ENCODE measurements at regions not wholly inside any gene's neighbourhood (a gene's known extent, or its start where the extent isn't known, plus 50 kb on each side); places are given as distances from the start of the nearest gene placed in this dataset.

DNA sequence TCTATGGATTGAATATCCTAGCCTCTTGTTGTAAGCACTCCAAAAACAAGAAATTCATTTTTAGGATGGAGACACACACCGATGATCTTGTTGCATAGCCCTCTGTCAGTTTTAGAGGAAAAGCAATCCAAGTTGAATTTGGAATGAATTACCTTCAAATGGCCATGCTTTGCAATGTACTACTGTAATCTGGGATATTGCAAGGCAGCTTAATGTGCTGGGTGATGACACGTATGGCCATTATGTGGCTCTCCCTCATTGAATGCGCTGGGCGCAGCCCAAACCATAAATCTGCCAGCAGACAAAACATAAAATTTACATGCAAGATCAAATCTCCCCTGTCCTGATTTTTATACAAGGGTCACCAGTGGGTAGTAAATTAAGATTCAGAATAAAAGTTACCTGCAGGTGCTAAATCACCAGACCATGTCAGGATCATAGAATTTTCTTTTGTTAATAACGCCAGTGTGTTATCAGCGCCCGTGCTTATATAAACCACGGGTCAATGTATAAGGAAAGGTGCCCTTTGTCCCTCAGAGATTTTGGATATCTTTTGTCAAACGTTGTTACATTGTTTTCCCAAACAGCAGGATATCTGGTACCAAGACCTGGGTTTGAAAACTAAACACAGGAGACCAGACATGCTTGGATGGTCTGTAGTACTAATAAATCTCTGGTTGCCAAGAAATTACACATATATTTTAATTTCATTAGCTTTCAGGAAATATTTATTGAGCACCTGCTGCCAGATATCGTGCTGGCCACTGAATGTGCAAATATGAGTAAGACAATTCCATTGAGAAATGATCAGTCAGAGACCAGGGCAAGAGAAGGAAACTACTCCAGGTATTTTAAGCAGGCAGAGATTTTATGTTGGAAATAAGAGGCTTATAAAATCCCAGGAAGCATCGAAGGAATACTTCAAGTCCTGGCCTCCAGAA is 237.1 kb downstream of the EBLN2 start:
- DNase-seq: no peak

DNA sequence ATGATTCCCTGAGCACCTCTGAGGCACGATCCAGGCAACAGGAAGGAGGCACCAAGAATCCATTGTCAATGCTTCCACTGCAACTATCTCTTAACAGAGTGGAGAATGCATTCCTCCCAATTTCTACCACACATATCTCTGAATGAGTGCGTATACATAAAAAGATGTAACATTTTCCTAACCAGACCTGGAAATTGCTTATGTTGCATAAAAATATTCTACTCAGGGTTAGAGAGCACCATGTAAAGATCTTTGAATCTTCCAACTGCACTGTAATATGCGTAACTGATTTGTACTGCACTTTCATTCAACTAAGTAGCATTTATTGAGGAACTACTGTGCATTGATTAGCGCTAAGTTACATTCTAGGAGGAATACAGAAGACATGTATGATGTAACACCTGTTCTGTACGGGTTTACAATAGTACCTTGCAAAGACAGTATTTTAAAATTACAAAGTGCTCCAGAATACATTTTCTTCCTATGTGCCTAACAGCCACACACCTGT is 237.8 kb downstream of the EBLN2 start:
- no peak for DNase-seq

DNA sequence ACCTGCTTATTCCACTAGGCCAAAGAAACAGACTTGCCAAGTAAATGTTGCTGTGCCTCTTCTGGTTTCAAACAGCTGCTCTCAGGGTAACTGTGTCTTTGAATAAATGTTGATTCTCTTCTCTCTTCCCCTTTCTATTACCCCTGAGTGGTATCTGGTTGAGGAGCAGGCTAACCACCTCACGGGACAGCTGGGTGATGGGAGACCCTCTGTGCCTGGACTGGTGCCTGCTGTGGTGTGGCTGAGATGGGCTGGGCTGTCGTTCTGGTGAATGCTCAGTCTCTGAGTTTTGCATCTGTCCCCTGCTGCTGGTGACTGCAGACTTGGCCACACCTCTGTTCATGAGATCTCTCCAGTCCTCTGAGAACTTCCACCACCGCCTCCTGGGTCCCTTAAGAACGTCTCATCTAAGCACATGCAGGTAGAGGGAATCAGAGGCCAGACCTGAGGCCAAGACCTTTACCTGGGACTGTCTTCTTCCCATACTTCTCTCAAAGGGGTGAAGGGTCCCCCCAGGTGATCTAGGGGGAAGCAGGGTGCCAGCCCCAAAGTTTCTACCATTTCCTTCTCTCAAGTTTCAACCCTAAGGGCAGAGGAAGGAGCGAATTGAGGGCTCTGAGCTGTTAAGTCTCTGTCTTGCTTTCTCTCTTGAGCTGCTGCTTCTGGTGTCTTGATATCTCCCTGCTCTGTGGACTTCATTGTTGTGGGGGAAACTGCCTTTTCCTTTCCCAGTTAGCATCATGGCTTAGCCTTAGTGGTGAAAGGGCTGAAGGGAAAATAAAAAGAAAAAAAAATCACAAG is 252.9 kb downstream of the EBLN2 start:
- no peak for DNase-seq

DNA sequence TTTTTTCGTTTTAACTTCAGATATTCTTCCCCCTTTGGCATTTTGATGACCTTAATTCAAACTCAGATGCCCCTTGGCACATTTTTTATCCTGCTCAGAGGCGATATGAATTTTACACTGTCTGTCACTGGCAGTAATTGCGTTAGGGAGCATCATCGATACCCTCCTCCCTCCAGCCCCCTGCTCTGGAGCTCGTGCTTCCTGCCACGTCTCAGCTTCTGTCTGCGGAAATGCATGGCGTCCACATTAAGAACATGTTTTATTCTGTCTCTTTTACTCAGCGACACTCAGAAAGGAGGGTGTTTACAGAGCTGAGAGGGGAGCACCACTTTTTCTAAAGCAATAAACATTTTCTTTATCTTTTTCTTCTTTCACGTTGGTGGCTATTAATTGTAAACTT is 254.2 kb downstream of the EBLN2 start:
- DNase-seq: no peak

DNA sequence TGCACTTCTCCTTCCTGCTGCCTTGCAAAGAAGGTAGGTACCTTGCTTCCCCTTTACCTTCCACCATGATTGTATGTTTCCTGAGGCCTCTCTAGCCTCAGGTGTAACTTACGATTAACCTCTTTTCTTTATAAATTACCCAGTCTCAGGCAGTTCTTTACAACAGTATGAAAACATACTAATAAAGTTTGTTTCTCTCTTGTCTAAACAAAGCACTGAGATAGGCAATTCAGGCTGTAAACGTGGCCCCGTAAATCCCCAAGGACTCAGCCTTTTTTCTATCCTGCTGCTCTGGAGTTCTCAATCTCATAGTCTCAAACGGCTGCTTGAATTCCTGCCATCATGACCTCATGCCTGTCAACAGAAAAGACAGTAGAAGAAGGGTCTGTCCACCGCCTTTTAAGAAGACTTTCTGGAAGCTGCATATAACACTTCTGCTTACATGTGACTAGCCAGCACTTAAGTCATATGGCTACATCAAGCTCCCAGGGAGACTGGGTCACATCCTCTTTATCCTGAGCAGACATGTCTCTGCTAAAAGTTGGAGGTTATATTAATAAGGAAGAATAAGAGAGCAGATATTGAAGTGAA is 257.8 kb downstream of the EBLN2 start:
- DNase-seq: no peak

DNA sequence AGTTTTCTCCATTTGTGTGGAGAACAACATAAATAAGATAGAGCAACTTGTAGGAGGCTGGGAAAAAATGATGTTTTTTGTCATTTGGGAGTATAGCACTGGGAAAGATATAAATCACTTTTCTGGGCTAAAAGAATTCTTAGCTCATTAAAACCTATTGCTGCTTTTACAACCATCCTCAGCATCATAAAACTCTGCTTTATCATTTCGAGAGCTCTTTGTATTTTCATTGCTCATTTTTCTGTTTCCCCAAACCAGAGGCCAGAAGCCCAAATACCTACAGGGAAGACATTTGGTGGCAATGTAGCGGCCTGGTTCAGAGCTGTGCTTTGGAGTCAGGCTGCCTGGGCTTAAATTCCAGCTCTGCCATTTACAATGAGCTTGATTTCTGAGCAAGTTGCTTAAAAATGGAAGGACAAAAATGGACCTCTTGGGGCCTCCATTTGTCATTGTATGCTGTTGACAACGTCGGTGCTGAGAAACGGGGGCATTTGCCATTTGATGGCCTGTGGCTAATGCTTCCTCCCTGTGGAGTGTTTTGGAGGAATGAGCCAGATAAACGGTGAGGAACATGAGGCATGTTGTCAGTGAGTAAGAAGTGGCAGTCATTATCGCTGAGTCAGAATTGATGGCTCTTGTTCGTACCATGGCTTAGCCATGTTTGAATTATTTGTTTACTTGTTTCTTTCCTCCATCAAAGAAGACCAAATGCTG is 260.0 kb downstream of the EBLN2 start:
- no peak for DNase-seq

DNA sequence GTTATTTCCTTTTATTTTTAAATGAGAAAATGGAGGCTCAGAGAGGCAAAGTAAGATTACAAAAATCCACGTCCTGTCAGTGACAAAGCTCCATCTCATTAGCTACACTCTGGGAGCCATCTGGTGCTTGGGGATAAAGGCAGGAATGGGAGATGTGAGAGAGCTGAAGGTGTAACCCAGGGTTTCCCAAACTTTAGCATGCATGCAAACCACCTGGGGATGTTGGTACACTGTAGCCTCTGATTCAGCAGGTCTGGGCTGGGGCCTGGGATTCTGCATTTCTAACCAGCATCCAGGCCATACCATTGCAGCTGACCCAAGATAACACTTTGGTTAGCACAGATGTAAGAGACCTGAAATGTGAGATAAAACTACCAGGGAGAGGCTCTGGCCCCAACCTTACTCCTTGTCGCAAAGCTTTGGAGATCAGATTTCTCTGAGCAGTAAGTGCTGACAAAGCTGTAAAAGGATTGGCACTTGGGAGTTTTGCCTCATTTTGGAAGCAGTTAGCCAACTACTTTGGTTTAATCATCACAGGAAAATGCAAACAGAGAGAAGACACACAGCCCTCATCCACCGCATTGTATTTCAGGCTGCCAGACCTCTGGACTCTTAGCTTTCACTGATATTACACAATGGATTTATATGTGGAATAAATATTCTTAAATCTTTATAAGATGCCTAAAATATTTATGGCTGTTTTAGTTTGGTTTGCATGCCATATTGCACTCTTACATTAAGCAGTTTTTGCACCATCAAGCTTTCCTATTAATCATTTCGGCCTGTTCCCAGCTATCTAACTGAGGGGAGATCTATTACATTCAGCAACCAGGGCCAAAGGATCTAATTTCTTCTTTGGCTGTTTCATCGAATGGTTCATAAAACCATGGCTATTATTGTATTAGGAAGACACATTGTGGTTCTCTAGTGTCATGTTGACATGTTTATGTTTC is 263.0 kb downstream of the EBLN2 start:
- DNase-seq: no peak

DNA sequence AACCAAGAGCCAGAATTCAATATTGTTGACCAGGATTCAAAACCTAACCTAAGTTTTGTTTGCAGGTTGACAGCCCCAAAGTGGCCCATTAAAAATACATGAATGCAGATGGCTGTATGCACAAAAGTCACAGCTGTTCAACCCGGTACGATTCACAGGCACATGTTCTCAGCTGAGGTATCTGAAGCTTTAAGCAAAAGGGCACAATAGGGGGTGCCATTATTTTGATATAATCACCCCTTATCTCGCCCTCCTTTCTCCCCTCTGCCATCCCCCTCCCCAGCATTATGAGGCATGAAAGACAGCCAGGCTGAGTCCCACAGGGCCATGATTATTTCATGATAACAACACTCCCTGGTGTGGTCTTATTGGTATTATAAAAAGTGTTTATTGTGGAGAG is 264.9 kb downstream of the EBLN2 start:
- DNase-seq: no peak

DNA sequence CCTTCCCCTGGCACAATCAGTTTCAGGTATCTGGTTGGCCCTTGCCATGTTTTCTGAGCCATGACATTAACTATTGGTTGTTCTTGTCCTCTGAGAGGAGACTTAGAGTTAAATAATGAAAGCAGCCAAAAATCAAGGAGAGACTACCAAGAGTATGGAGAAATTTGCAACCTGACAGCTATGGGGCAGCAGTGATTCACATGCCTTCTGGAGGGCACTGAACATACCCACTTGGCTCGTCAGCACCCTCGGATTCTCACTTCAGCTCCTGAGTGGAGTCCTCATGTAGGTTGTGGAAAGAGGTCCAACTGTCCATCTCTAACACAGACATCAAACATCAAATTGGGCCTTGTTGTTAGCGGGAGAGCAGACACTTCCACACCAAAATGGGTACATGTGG is 265.6 kb downstream of the EBLN2 start:
- DNase-seq: no peak
